WTC11 (cell line): ENCODE measurements at regions not wholly inside any gene's neighbourhood (a gene's known extent, or its start where the extent isn't known, plus 50 kb on each side); places are given as distances from the start of the nearest gene placed in this dataset.
A peak's percentile ranks its signal among the peaks of the same experiment; 100 is the strongest.

ENCODE experiments used
- ATAC-seq: fragments of 200-7000 bp; cut with Tn5 transposase; 2 replicates; pipeline ENCODE4 v1.10.0; 2021; ENCODE audit warnings: mild to moderate bottlenecking, moderate library complexity
- CTCF ChIA-PET: fragments of 300-600 bp; sonication (Branson Sonifier 250); formaldehyde crosslinking; loops from one replicate; lab custom pipeline; 2021; ENCODE audit warnings: antibody characterized with exemption; lab: Charles Lee
- POLR2A ChIA-PET: fragments of 350-600 bp; sonication (Branson Sonifier 250); formaldehyde crosslinking; loops from one replicate; lab custom pipeline; 2021; ENCODE audit warnings: antibody characterized with exemption; lab: Charles Lee
- DNase-seq: peaks from one replicate; pipeline ENCODE4 v3.0.0; 2021; ENCODE audit warnings: low spot score
- H3K27ac Mint-ChIP-seq: 2 replicates; pipeline ENCODE4 v1.8.0; 2021; ENCODE audit warnings: mixed read lengths
- H3K27me3 Mint-ChIP-seq: 2 replicates; pipeline ENCODE4 v1.8.0; 2021; ENCODE audit warnings: low read depth, mild to moderate bottlenecking, moderate library complexity, mixed read lengths
- H3K36me3 Mint-ChIP-seq: 2 replicates; pipeline ENCODE4 v1.8.0; 2021; ENCODE audit warnings: mixed read lengths
- H3K4me1 Mint-ChIP-seq: 2 replicates; pipeline ENCODE4 v1.8.0; 2022; ENCODE audit warnings: mixed read lengths
- H3K4me3 Mint-ChIP-seq: 2 replicates; pipeline ENCODE4 v1.8.0; 2021; ENCODE audit warnings: mild to moderate bottlenecking, moderate library complexity, mixed read lengths
- H3K9me3 Mint-ChIP-seq: 2 replicates; pipeline ENCODE4 v1.8.0; 2021; ENCODE audit warnings: mixed read lengths
- CBFB ChIP-seq: sonication (generic); formaldehyde crosslinking; IDR thresholded peaks from 2 replicates; pipeline ENCODE4 v1.8.1; 2022; ENCODE audit warnings: mild to moderate bottlenecking, low read depth, missing genetic modification reagents
- FOXJ3 ChIP-seq: sonication (generic); formaldehyde crosslinking; IDR thresholded peaks from 2 replicates; pipeline ENCODE4 v1.9.0; 2021; ENCODE audit warnings: missing genetic modification reagents, mild to moderate bottlenecking, borderline replicate concordance
- GABPB1 ChIP-seq: sonication (generic); formaldehyde crosslinking; IDR thresholded peaks from 2 replicates; pipeline ENCODE4 v1.8.1; 2023; ENCODE audit warnings: mild to moderate bottlenecking, missing genetic modification reagents
- MXD4 ChIP-seq: fragments of 250-450 bp; sonication (Bioruptor Pico); IDR thresholded peaks from 2 replicates; pipeline ENCODE4 v1.8.0; 2021; ENCODE audit warnings: mild to moderate bottlenecking, moderate library complexity, borderline replicate concordance
- NR2C2 ChIP-seq: sonication (generic); formaldehyde crosslinking; IDR thresholded peaks from 2 replicates; pipeline ENCODE4 v1.8.0; 2022; ENCODE audit warnings: mild to moderate bottlenecking, missing genetic modification reagents
- RELA ChIP-seq: sonication (generic); formaldehyde crosslinking; IDR thresholded peaks from 2 replicates; pipeline ENCODE4 v1.8.1; 2022; ENCODE audit warnings: missing genetic modification reagents, mild to moderate bottlenecking, borderline replicate concordance
- ZNF232 ChIP-seq: sonication (generic); formaldehyde crosslinking; IDR thresholded peaks from 2 replicates; pipeline ENCODE4 v1.8.0; 2022; ENCODE audit warnings: mild to moderate bottlenecking, missing genetic modification reagents
- TF ChIP-seq, protein P1 (sequence below): fragments of 200-600 bp; IDR thresholded peaks from 2 replicates; pipeline ENCODE4 v1.8.0; 2022; ENCODE audit warnings: antibody characterized with exemption
- TF ChIP-seq, protein P2 (sequence below): sonication (generic); formaldehyde crosslinking; IDR thresholded peaks from 2 replicates; pipeline ENCODE4 v1.8.1; 2023; ENCODE audit warnings: mild to moderate bottlenecking, missing genetic modification reagents
- TF ChIP-seq, protein P3 (sequence below): sonication (generic); formaldehyde crosslinking; IDR thresholded peaks from 2 replicates; pipeline ENCODE4 v1.8.0; 2022; ENCODE audit warnings: mild to moderate bottlenecking, missing genetic modification reagents
- TF ChIP-seq, protein P4 (sequence below): fragments of 250-450 bp; sonication (Bioruptor Pico); IDR thresholded peaks from 2 replicates; pipeline ENCODE4 v1.9.0; 2021; ENCODE audit warnings: mild to moderate bottlenecking
- TF ChIP-seq, protein P5 (sequence below): sonication (generic); formaldehyde crosslinking; IDR thresholded peaks from 2 replicates; pipeline ENCODE4 v1.8.1; 2023; ENCODE audit warnings: mild to moderate bottlenecking, missing genetic modification reagents
- TF ChIP-seq, protein P6 (sequence below): sonication (generic); formaldehyde crosslinking; conservative IDR thresholded peaks from 2 replicates; pipeline ENCODE4 v1.8.1; 2022; ENCODE audit warnings: mild to moderate bottlenecking, missing genetic modification reagents
- TF ChIP-seq, protein P7 (sequence below): fragments of 250-450 bp; sonication (Bioruptor Pico); IDR thresholded peaks from 2 replicates; pipeline ENCODE4 v1.9.0; 2021; ENCODE audit warnings: mild to moderate bottlenecking
- TF ChIP-seq, protein P8 (sequence below): fragments of 250-450 bp; sonication (Bioruptor Pico); IDR thresholded peaks from 2 replicates; pipeline ENCODE4 v1.9.0; 2021; ENCODE audit warnings: moderate library complexity, mild to moderate bottlenecking, inconsistent platforms, borderline replicate concordance
- TF ChIP-seq, protein P9 (sequence below): sonication (generic); formaldehyde crosslinking; IDR thresholded peaks from 2 replicates; pipeline ENCODE4 v1.8.0; 2023; ENCODE audit warnings: mild to moderate bottlenecking, missing genetic modification reagents

DNA sequence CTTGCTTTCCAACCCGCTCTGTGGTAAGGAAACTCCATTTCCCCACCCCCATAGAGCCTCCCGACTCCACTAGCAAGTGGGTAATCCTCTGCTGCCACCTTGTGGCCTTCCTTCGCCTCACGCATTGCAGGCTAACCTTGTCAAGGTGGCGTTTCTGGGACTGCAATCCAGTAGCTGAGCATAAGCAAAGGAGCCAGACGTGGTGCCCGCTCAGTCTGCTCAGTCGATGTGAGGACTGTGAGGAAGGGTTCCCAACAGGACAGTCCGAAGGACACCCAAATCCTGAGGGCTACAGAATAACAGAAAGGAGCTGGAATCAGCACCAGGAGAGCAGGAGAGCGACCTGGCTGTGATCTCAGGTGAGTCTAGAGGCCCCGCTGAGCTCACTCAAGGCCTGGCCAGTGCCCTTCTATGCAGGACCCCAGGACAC is 144.2 kb downstream of the SUCLG1 start:
- POLR2A ChIA-PET: no interaction called here
- peak; percentile 92 for ATAC-seq
- Mint-ChIP-seq H3K4me3 (no peak overlapping the region), H3K4me1 (peaks cover 35% of the 10 kb centered on the region)
- TF ChIP-seq, protein P1, sequence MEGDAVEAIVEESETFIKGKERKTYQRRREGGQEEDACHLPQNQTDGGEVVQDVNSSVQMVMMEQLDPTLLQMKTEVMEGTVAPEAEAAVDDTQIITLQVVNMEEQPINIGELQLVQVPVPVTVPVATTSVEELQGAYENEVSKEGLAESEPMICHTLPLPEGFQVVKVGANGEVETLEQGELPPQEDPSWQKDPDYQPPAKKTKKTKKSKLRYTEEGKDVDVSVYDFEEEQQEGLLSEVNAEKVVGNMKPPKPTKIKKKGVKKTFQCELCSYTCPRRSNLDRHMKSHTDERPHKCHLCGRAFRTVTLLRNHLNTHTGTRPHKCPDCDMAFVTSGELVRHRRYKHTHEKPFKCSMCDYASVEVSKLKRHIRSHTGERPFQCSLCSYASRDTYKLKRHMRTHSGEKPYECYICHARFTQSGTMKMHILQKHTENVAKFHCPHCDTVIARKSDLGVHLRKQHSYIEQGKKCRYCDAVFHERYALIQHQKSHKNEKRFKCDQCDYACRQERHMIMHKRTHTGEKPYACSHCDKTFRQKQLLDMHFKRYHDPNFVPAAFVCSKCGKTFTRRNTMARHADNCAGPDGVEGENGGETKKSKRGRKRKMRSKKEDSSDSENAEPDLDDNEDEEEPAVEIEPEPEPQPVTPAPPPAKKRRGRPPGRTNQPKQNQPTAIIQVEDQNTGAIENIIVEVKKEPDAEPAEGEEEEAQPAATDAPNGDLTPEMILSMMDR: peak; percentile 81
- TF ChIP-seq, protein P2, sequence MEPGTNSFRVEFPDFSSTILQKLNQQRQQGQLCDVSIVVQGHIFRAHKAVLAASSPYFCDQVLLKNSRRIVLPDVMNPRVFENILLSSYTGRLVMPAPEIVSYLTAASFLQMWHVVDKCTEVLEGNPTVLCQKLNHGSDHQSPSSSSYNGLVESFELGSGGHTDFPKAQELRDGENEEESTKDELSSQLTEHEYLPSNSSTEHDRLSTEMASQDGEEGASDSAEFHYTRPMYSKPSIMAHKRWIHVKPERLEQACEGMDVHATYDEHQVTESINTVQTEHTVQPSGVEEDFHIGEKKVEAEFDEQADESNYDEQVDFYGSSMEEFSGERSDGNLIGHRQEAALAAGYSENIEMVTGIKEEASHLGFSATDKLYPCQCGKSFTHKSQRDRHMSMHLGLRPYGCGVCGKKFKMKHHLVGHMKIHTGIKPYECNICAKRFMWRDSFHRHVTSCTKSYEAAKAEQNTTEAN (CRISPR knock-in tag): no peak
- TF ChIP-seq GABPB1: 0 out of 2 replicates have a peak, but pooled peaks have one; percentile 32
- TF ChIP-seq, all 79 proteins: peak for 2
- no peaks in the 10 kb centered on the region for H3K36me3 Mint-ChIP-seq
- peak; percentile 95 for DNase-seq
- no peaks in the 10 kb centered on the region for H3K27me3 Mint-ChIP-seq
- H3K27ac Mint-ChIP-seq: no peak overlapping the region
- H3K9me3 Mint-ChIP-seq: no peaks in the 10 kb centered on the region
- CTCF ChIA-PET: interaction anchor here (0.6 to 2.6 kb wide), 35 partner anchors 9 to 1971 kb away, joined by 3 to 18 read pairs (median 4); no protein-coding TSS in a partner anchor

DNA sequence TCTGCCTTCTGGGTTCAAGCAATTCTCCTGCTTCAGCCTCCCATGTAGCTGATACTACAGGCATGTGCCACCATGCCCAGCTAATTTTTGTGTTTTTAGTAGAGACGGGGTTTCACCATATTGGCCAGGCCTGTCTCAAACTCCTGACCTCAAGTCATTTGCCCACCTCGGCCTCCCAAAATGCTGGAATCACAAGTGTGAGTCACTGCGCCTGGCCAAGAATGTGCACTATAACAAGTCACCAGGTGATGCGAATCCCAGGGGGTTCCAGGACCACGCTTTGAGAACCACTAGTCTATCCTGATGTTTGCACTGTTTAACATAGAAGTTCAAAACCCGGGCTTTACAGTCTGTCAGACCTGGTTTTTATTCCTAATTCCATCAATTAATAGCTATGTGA is 144.8 kb downstream of the SUCLG1 start:
- H3K36me3 Mint-ChIP-seq: no peaks in the 10 kb centered on the region
- no peak overlapping the region for H3K27ac Mint-ChIP-seq
- H3K9me3 Mint-ChIP-seq: no peaks in the 10 kb centered on the region
- no peak overlapping the region for H3K4me3 Mint-ChIP-seq
- TF ChIP-seq CBFB (CRISPR knock-in tag) (no peak), RELA (CRISPR knock-in tag) (no peak), FOXJ3 (CRISPR knock-in tag) (no peak), ZNF232 (no peak), MXD4 (CRISPR knock-in tag) (no peak), NR2C2 (no peak)
- TF ChIP-seq, protein P3, sequence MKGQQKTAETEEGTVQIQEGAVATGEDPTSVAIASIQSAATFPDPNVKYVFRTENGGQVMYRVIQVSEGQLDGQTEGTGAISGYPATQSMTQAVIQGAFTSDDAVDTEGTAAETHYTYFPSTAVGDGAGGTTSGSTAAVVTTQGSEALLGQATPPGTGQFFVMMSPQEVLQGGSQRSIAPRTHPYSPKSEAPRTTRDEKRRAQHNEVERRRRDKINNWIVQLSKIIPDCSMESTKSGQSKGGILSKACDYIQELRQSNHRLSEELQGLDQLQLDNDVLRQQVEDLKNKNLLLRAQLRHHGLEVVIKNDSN (CRISPR knock-in tag): no peak
- TF ChIP-seq, protein P4, sequence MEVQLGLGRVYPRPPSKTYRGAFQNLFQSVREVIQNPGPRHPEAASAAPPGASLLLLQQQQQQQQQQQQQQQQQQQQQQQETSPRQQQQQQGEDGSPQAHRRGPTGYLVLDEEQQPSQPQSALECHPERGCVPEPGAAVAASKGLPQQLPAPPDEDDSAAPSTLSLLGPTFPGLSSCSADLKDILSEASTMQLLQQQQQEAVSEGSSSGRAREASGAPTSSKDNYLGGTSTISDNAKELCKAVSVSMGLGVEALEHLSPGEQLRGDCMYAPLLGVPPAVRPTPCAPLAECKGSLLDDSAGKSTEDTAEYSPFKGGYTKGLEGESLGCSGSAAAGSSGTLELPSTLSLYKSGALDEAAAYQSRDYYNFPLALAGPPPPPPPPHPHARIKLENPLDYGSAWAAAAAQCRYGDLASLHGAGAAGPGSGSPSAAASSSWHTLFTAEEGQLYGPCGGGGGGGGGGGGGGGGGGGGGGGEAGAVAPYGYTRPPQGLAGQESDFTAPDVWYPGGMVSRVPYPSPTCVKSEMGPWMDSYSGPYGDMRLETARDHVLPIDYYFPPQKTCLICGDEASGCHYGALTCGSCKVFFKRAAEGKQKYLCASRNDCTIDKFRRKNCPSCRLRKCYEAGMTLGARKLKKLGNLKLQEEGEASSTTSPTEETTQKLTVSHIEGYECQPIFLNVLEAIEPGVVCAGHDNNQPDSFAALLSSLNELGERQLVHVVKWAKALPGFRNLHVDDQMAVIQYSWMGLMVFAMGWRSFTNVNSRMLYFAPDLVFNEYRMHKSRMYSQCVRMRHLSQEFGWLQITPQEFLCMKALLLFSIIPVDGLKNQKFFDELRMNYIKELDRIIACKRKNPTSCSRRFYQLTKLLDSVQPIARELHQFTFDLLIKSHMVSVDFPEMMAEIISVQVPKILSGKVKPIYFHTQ (CRISPR knock-in tag): no peak
- TF ChIP-seq, protein P5, sequence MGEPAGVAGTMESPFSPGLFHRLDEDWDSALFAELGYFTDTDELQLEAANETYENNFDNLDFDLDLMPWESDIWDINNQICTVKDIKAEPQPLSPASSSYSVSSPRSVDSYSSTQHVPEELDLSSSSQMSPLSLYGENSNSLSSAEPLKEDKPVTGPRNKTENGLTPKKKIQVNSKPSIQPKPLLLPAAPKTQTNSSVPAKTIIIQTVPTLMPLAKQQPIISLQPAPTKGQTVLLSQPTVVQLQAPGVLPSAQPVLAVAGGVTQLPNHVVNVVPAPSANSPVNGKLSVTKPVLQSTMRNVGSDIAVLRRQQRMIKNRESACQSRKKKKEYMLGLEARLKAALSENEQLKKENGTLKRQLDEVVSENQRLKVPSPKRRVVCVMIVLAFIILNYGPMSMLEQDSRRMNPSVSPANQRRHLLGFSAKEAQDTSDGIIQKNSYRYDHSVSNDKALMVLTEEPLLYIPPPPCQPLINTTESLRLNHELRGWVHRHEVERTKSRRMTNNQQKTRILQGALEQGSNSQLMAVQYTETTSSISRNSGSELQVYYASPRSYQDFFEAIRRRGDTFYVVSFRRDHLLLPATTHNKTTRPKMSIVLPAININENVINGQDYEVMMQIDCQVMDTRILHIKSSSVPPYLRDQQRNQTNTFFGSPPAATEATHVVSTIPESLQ (CRISPR knock-in tag): no peak
- TF ChIP-seq, protein P6, sequence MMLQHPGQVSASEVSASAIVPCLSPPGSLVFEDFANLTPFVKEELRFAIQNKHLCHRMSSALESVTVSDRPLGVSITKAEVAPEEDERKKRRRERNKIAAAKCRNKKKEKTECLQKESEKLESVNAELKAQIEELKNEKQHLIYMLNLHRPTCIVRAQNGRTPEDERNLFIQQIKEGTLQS (CRISPR knock-in tag): no peak
- TF ChIP-seq, protein P7, sequence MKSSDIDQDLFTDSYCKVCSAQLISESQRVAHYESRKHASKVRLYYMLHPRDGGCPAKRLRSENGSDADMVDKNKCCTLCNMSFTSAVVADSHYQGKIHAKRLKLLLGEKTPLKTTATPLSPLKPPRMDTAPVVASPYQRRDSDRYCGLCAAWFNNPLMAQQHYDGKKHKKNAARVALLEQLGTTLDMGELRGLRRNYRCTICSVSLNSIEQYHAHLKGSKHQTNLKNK (CRISPR knock-in tag): no peak
- TF ChIP-seq, protein P8, sequence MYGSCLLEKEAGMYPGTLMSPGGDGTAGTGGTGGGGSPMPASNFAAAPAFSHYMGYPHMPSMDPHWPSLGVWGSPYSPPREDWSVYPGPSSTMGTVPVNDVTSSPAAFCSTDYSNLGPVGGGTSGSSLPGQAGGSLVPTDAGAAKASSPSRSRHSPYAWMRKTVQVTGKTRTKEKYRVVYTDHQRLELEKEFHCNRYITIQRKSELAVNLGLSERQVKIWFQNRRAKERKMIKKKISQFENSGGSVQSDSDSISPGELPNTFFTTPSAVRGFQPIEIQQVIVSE: no peak
- TF ChIP-seq, protein P9, sequence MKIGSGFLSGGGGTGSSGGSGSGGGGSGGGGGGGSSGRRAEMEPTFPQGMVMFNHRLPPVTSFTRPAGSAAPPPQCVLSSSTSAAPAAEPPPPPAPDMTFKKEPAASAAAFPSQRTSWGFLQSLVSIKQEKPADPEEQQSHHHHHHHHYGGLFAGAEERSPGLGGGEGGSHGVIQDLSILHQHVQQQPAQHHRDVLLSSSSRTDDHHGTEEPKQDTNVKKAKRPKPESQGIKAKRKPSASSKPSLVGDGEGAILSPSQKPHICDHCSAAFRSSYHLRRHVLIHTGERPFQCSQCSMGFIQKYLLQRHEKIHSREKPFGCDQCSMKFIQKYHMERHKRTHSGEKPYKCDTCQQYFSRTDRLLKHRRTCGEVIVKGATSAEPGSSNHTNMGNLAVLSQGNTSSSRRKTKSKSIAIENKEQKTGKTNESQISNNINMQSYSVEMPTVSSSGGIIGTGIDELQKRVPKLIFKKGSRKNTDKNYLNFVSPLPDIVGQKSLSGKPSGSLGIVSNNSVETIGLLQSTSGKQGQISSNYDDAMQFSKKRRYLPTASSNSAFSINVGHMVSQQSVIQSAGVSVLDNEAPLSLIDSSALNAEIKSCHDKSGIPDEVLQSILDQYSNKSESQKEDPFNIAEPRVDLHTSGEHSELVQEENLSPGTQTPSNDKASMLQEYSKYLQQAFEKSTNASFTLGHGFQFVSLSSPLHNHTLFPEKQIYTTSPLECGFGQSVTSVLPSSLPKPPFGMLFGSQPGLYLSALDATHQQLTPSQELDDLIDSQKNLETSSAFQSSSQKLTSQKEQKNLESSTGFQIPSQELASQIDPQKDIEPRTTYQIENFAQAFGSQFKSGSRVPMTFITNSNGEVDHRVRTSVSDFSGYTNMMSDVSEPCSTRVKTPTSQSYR (CRISPR knock-in tag): no peak
- TF ChIP-seq, protein P1: no peak
- POLR2A ChIA-PET: no interaction called here
- H3K4me1 Mint-ChIP-seq: peaks cover 35% of the 10 kb centered on the region
- ATAC-seq (no peak), DNase-seq (no peak)
- H3K27me3 Mint-ChIP-seq: no peaks in the 10 kb centered on the region
- CTCF ChIA-PET: interaction anchor here (1.0 to 2.6 kb wide), 10 partner anchors 9 to 317 kb away, joined by 3 to 18 read pairs (median 6); no protein-coding TSS in a partner anchor
